NOMO-1 treated with DMSO at 0.1 percent for 48 hours (cell line): ENCODE measurements at regions not wholly inside any gene's neighbourhood (a gene's known extent, or its start where the extent isn't known, plus 50 kb on each side); places are given as distances from the start of the nearest gene placed in this dataset.
"Not testable (repeated sequence)": the region's sequence is repeated elsewhere in the genome, so short reads cannot be mapped to it uniquely, and the experiment has no call there.

ENCODE experiments used
- DNase-seq: peaks from one replicate; lab custom pipeline; 2025; ENCODE audit not compliant: unreplicated experiment; lab: John Stamatoyannopoulos, UW

DNA sequence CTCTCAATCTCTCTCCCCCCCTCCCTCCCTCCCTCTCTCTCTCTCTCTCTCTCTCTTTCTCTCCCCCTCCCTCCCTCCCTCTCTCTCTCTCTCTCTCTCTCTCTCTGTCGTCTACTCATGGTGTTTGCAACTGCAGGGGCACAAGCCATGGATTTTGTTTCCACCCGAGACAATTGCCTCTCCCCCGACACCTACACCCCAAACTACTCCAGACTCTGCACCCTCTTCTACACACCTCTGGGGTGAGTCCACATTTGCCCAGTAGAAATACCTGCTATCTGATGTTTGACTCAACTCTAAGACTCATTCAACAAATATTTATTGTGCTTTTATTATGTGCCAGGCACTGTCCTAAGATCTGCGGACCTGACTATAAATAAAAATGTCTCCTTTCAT, 93.7 kb downstream of the TMEM17 start:
- DNase-seq, result no peak

GRCh38 chr2:62410926-62411456, 95.0 kb downstream of the TMEM17 start:
- no peak for DNase-seq

DNA sequence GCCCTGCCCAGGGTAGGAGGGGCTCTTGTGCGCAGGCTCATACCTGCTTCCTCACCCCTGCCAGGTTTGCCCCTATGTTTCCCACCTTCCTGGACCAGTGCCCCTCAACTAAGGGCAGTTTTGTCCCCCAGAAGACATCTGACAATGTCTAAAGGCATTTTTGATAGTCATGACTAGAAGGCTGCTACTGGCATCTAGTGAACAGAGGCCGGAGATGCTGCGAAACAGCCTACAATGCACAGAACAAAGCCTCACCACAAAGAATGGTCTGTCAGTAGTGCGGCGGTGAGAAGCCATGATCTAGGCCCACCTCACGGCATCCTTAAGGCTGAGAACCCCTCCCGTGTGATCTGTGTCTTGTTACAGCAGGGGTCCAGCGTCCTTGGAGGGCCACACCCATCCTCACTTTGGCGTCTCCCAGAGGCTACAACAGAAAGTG, 96.0 kb downstream of the TMEM17 start:
- DNase-seq, result peak; percentile 4

DNA sequence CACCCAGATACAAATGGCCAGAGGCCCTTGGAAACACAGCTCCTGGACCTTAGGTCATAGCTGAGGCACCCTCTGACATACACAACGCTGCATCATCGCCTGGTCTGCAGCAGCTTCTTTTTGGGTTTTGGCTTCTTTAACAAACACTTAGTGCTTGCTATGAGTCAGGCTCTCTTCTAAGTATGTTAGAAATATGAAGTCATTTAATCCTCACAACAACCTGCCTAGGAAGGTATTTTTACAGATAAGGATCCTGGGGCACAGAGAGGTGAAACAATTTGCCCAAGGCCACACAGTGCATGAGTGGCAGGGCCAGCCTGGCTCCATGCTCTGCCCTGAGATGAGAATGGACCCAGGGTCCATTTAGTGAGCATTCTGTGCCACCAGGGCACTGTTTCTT, 96.6 kb downstream of the TMEM17 start:
- no peak for DNase-seq

DNA sequence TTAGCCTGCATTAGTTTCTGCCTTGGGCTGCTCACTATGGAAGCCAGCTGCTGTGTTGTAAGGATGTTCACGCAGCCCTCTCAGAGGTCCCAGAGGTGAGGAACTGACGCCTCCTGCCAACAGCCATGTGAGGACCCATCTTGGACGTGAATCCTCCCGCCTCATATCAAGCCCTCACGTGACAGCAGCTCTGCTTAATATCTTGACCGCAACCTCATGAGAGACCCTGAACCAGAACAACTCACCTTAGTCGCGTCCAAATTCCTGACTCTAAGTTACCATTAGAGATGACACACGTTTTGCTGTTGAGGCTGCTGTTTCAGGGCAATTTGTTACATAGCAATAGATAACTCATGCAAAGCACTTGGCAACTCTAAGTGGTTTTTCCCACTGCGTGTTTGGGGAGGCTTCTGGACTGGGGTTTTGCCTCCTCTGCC, 97.7 kb downstream of the TMEM17 start:
- no peak for DNase-seq

GRCh38 chr2:62407838-62408237, 98.2 kb downstream of the TMEM17 start:
- DNase-seq, result no peak

- no peak for DNase-seq
Observed at GRCh38 chr2:62407401-62407800, 98.6 kb downstream of the TMEM17 start.

DNA sequence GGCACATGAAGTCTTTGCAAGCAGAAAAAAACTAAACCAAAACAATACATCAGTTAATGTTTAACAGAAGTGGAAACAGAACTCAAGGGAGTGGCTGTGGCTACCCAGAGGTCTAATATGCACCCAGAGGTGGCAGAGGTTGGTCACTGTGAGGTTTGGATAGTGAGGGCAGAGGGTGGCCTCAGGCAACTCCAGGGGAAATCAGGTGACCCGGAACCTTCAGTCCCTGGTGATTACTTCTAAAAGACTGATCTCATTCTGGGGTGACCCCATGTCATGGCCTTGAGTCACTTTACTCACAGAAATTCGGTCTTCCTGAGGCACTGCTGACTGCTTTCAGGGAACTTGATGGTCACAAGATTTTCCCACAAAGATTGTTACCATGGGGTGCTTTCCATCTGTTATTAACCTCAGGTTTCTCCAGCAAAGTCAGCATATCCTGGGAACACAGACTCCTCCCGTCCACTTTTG, 99.4 kb downstream of the TMEM17 start:
- no peak for DNase-seq

DNA sequence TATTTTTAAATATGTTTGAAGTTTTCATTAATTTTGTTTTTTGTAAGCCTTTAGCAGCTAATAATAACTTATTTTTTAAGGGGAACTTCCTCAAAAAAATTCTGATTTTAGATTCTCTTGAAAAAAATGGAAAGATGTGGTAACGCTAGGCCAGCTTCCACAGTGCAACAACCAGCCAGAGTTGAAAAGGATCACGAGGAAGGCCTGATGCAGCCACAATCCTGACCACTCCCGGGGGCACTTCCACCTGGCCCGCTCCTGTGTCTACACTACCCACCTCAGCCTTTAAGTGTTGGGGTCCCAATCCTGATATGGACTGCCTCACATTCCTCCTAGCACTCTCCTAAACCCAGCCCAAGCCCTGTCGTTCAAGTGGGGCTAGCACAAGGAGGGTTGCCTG, 101.1 kb downstream of the TMEM17 start:
- DNase-seq, result peak; percentile 4

- DNase-seq, result no peak
Observed at GRCh38 chr2:62402156-62402555, 103.8 kb downstream of the TMEM17 start.

- DNase-seq, result peak; percentile 20
Observed at GRCh38 chr2:62398356-62398755, 107.6 kb downstream of the TMEM17 start.

- no peak for DNase-seq
Observed at GRCh38 chr2:62396880-62397279, 109.1 kb downstream of the TMEM17 start.

GRCh38 chr2:62393293-62393692, 112.7 kb downstream of the TMEM17 start:
- no peak for DNase-seq

GRCh38 chr2:62391696-62392095, 114.3 kb downstream of the TMEM17 start:
- DNase-seq, result peak; percentile 42

GRCh38 chr2:62386378-62386777, 119.6 kb downstream of the TMEM17 start:
- not testable (repeated sequence) for DNase-seq

DNA sequence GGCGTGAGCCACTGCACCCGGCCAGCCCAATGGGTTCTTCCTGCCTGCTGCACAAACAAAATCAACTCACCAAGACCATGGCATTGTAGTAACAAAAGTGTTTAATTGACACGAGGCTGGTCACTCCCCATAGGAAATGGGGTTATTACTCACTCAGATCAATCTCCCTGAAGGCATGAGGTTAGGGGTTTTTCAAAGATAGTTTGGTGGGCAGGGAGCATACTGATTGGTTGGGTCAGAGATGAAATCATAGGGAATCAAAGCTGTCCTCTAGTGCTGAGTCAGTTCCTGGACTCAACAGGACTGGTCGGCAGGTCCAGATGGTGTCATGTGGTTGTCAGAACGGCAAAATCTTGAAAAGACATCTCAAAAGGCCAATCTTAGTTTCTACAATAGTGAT, 122.1 kb downstream of the TMEM17 start:
- DNase-seq, result no peak

DNA sequence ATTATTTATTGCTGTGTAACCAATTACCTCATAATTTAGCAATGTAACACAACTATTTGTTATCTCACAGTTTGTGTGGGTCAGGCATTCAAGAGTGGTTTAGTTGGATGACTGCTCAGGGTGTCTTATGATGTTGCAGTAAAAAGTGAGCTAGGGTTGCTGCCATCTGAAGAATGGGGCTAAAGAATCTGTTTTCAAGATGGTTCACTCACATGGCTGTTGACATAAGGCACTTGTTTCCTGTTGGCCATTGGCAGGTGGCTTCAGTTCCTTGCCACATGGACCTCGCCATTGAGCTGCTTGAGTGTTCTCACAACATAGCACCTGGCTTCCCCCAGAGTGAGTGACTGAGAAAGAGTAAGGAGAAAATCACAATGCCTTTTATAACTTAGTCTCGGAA, 123.2 kb downstream of the TMEM17 start:
- no peak for DNase-seq

DNA sequence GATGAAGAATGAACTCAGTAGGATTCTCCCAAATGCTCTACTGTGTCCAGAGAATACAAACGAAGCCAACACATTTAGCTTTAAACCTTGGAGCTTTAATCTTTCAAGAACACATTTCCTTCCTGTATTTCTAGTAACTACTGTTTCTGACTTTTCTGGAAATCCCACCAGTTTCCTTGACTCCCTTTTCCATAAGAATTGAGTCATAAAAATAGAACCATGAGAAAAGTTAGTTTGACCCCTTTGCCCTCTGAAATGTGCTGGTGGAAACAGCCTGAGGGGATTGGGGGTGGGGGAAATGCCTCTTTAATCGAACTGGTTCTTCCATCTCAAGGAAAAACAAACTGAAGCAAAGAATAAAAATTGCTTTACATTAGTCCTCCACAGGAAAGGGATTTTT, 123.9 kb downstream of the TMEM17 start:
- no peak for DNase-seq

DNA sequence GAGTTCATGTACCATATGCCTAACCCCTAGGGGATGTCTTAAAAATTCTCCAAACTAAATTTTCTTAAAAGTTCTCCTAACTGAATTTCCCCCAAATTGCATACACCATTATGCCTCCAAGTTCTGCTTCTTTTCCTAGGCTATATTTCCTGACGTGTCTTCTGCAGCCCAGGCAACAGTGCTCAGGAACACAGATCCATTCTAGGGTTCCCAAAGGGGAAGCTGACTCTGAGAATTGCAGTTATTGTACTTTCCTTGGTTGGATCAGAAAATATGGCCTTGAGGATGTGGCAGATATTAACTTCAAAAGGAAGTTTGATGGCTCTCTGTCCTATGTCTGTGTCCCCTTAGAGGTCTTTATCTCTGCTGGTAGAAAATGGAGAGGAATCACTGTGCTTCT, 124.3 kb downstream of the TMEM17 start:
- DNase-seq, result no peak

- DNase-seq, result no peak
Observed at GRCh38 chr2:62379566-62379965, 126.4 kb downstream of the TMEM17 start.

DNA sequence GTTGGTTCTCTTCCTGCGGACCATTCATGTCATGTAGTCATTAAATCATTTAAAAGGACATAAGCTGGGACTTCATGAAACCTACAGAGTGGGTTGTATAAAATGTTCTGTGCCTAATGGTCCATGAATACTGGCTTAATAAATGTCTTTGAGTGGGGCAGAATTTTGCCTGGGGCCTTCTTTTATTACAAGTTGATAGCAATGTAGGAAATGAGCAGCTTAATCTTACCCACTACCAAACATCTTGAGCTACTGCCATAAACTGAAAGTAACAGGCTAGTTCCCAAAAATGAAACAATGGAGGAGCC, 130.9 kb downstream of the TMEM17 start:
- DNase-seq, result no peak

DNA sequence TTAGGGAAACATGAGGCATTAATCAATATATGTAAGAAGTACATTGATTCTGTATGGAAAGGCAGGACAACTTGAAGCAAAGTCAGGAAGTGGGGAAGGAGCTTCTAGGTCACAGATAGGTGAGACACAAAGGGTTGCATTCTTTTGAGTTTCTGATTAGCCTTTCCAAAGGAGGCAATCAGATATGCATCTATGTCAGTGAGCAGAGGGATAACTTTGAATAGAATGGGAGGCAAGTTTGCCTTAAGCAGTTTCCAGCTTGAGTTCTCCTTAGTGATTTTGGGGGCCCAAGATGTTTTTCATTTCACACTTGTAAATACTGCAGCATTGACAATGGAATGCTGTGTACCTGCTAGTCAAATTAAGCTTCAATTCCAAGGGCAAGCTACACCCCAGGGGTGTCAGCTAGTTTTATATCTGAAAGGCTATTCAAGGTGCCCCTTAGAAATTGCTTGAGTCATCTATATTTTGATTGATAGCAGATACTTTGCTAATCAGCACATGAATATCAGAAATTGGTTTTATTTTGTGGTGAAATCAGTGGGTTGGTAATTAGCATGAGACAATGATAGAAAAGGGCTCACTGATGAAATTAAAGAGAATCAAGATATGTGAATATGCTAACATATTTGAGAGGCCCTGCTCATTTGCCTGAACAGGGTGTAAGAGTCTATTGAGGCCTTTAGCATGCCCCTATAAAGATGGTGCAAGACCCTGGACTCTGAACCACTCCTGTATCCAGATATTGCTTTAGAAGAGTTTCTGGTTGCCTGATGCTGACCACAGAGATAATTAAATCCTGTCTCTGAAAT, 131.5 kb downstream of the TMEM17 start:
- peak; percentile 82 for DNase-seq

DNA sequence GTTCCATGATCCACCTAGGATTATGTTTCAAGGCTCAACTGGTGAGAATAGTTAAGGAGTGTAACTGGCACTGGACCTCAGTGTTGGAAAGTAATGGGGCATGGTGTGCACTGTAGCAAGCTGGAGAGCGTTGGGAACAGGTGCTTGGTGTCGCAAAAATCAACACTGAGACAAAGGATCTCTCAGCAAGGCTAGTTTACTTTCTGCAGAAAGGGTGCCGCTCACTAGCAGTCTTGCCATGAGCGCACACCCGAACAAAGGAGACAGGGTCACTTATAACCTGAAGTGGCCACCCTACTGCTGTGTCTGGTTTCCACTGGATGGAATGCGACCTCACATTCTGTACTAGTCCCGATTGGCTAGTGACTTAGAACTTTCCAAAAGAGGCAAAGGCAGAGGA, 133.2 kb downstream of the TMEM17 start:
- DNase-seq, result no peak
